HG03575 (cell line): ENCODE measurements at regions not wholly inside any gene's neighbourhood (a gene's known extent, or its start where the extent isn't known, plus 50 kb on each side); places are given as distances from the start of the nearest gene placed in this dataset.

Experiments
- ATAC-seq: cut with Tn5 transposase; IDR thresholded peaks from one replicate; pipeline ENCODE4 v1.9.1; 2021; ENCODE audit not compliant: unreplicated experiment, insufficient number of reproducible peaks, low FRiP score; ENCODE audit errors: extremely low read depth

DNA sequence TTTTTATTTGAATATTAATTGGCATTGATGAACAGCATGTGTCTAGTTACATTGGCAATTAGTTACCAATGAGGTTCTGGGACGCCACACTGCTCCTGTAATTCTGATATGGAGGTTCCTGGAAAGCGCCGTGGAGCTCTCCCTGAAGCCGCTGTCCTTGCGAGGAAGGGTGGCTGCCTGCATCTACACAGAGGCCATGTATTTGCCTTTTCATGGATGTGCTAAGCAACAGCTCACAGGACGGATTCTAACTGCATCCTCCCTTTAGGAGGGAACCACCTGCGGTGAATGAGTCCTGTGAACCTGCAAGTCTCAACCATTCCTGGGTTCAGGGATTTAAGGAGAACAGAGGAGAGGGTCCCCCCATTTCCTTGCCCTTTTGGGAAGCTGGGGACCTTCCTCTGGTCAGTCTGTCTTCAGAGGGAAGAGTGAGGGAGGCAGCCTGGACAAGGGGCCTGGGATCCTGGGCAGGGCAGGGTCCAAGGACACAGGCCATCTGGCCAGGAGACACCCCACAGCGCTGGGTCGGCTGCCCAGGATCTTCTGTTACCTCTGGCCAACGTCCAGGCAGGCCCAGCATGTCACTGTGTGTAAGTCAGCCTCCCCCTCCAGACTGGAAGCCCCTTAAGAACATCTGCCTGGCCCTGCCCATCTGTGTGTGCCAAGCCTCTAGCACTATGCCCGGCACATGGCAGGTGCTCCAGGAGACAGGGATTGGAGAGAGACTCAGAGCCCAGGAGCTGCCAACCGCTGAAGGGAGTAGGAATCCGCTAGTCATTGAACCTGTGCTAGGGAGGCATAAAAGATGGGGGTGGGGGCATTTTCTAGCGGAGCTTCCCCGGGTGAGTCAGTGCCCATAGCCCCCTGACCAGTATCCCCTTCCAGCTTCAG lies 314.1 kb upstream of the TNRC6C start:
- no peak for ATAC-seq

- no peak for ATAC-seq
Observed at GRCh38 chr17:77645072-77646045, 313.1 kb upstream of the TNRC6C start.

DNA sequence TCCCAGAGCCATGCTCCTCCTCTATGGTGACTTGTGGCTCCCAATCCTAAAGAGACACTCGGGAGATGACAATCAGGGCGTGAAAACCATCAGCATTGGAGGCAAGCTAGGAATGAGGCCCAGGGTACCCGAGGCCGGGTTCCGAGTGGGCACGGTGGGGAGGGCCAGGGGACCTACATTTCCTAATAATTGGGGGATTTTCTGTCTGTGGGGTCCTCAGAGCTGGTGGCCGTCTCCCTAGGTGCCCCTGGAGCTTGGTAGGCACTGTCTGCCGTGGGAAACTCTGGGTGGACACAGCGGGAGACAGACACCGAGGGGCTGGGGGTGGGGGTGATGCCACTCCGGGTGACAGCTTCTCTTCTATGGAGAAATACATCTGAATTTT lies 312.5 kb upstream of the TNRC6C start:
- ATAC-seq: no peak

- no peak for ATAC-seq
Observed at GRCh38 chr17:77647531-77647930, 311.0 kb upstream of the TNRC6C start.

- no peak for ATAC-seq
Observed at GRCh38 chr17:77649717-77650211, 308.7 kb upstream of the TNRC6C start.

DNA sequence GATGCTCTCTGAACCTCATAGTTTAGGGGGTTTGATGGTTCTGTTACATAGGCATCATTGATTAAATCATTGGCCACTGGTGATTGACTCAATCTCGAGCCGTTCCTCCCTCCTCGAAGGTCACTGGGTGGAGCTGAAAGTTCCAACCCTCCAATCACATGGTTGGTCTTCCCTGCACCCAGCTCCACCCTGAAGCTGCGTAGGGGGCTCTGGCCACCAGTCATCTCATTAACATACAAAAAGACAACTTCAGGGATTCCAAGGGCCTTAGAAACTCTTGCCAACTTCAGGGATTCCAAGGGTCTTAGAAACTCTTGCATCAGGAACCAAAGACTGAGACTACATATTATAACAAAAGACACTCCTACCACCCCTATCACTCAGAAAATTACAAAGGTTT lies 306.5 kb upstream of the TNRC6C start:
- no peak for ATAC-seq

DNA sequence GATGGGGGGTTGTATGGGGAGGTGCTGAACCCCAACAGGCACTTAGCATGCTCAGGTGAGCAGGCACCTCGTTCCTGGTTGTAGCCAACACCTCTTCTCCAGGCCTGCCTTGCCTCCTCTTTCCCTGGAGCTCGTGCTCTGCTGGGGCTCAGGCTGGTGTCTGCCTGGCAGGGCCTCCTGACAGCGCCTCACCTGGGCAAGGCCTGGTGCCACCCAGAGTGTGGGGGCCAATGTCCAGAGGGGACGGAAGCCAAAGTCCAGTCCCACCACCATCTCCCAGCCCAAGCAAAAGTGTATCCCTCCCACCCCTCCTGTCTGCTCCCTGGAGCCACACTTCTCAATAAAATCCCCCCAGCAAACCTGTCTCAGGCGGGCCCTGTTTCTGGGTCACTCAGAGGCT lies 304.2 kb upstream of the TNRC6C start:
- ATAC-seq: no peak

DNA sequence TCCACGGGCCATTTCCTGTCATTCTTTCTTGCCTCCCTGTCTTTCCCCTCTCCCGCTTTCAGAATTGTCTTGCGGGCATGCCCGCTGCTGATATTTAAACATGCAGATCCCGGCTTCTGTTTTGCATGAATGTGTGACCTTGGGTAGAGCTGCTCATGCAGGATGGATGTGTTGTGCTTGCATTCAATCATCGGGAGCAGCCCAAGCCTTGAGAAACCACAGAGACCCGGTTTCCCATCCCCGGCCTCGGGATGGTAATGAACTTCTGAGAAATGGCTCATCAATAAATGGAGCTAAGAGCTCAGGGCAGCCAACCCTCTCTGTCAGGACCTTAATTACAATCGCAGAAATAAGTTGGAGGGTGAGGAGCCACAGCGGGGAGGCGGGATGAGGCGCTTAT lies 303.7 kb upstream of the TNRC6C start:
- no peak for ATAC-seq

- no peak for ATAC-seq
Observed at GRCh38 chr17:77656054-77656453, 302.4 kb upstream of the TNRC6C start.

DNA sequence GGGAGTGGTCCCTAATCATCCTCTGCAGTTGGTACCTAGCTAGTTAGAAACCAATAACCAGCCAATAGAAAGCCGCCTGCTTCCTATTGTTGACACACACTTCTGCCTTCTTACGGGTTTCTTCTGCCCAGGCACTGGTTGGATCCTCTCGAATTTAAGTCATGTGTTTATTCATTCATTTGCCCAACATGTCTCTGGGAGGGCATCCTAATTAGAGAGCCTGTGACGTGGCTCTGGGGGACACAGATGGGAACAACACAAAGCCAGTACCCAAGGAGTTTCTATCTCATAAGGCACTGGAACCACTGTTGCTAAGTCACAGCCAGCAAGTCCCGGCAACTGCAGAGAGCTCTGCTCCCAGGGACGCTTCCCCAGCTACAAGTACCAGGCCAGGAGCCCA lies 300.7 kb upstream of the TNRC6C start:
- ATAC-seq: no peak

DNA sequence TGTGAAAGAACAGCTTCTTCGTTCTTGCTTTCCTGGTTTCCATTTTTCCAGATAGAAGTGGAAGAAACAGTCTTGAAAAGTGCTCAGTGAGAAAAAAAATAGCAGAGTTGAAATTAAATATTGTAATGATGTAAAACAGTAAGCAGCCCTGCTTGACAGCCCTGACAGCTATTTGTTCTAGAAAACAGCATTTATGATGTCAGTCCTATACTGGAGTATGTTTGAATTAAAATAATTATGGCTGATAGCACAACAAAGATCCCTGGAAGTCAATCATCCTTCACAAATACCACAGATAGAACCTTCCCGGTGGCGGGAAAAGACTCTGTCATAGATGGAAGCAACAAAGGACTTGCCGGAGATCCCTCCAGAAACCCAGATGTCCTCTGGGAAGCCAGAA lies 298.0 kb upstream of the TNRC6C start:
- ATAC-seq: no peak

GRCh38 chr17:77662833-77663232 lies 295.7 kb upstream of the TNRC6C start:
- ATAC-seq: no peak

GRCh38 chr17:77664097-77664729 lies 294.3 kb upstream of the TNRC6C start:
- ATAC-seq: no peak

DNA sequence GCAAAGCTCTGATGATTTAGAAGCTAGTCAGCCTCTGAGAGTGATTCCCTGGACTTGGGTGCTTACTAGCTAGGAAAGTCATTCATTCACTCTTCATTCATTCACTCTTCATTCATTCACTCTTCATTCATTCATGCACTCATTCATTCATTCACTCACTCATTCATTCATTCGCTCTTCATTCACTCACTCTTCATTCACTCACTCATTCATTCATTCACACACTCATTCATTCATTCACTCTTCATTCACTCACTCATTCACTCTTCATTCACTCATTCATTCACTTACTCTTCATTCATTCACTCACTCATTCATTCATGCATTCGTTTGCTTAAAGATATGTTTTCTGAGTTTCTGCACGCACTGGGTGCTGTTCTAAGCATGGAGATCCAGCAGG lies 292.7 kb upstream of the TNRC6C start:
- no peak for ATAC-seq

GRCh38 chr17:77666462-77666861 lies 292.0 kb upstream of the TNRC6C start:
- no peak for ATAC-seq

DNA sequence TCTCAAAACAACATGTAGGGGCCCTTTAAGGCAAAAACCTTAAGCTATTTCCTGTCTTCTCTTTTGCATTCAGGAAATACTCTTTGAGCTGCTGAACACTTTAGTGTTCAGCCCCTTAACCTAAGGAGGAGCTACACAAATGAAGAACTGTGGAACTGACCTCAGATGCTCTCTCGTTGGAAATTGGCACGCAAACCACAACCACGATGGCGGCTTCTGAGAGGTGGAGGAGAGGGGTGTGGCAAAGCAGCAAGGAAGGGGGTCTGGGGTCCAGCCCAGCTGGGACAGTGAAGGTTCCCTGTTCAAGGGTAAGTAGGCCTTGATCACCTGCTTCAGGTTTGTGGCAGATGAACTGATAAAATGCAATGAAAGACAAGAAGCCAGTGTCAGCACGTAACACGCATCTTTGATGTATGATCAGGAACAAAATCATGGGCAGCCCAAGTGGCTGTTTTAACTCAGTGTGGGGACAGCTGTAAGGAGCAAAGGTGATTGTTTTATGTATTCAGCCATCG lies 291.6 kb upstream of the TNRC6C start:
- ATAC-seq: no peak

DNA sequence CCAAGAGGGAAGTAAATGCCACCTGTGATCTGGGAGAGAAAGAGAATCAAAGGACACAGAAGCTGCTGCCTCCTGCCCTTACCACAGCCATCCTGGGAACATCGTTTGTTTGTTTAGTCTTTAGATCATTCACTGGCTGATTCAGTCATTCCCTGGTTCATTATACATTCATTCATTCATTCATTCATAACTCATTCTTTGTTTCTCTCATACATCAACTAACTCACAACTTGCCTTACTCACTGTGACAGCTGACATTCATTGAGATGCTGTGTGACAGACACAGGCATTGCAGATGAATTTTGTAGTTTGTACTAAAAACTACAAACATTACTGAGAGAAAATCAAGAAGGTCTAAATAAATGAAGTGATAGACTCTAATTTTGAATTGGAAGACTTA lies 291.0 kb upstream of the TNRC6C start:
- ATAC-seq: no peak

DNA sequence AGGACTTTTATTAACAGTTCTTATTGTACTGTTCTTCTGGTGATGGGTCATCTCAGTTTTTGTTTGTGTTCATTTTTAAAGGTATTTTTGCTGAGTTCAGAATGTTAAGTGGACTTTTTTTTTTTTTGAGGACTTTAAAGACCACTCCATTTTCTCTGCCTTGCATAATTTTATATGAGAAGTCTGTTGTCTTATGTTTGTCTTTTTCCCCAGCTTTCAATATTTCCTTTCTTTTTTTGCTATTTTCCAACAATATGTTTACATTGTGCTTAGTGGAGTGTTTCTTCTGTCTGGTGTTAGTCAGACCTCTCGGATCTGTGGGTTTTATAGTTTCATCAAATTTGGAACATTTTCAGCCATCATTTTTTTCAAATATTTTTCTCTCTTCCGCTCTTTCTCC lies 290.0 kb upstream of the TNRC6C start:
- ATAC-seq: no peak

GRCh38 chr17:77670173-77670572 lies 288.3 kb upstream of the TNRC6C start:
- ATAC-seq: no peak
